MM.1S (cell line): ENCODE measurements at regions not wholly inside any gene's neighbourhood (a gene's known extent, or its start where the extent isn't known, plus 50 kb on each side); places are given as distances from the start of the nearest gene placed in this dataset.

ENCODE experiments used
- DNase-seq: peaks from one replicate; pipeline ENCODE4 v3.0.0-alpha.2; 2015
- H2AFZ ChIP-seq: fragments of 300-600 bp; sonication (generic); 2 replicates; pipeline ENCODE4 v1.6.0; 2016; ENCODE audit warnings: antibody characterized with exemption, low read length
- H3F3A ChIP-seq: fragments of 300-600 bp; sonication (generic); 2 replicates; pipeline ENCODE4 v1.6.1; 2016; ENCODE audit warnings: mild to moderate bottlenecking, antibody characterized with exemption, low read length, moderate library complexity, mixed read lengths; ENCODE audit not compliant: insufficient read depth
- H3K27ac ChIP-seq: fragments of 300-600 bp; sonication (generic); 2 replicates; pipeline ENCODE4 v1.5.1; 2016; ENCODE audit warnings: mild to moderate bottlenecking, low read length
- H3K27me3 ChIP-seq: fragments of 300-600 bp; sonication (generic); replicated peaks from 2 replicates; pipeline ENCODE4 v1.6.0; 2016; ENCODE audit warnings: low read length; ENCODE audit not compliant: insufficient read depth
- H3K36me3 ChIP-seq: fragments of 300-600 bp; sonication (generic); replicated peaks from 2 replicates; pipeline ENCODE4 v1.6.1; 2016; ENCODE audit warnings: mild to moderate bottlenecking, low read length, mixed read lengths; ENCODE audit not compliant: insufficient read depth
- H3K4me1 ChIP-seq: fragments of 300-600 bp; sonication (generic); 2 replicates; pipeline ENCODE4 v1.6.1; 2016; ENCODE audit warnings: low read length, mixed read lengths
- H3K4me2 ChIP-seq: fragments of 300-600 bp; sonication (generic); 2 replicates; pipeline ENCODE4 v1.6.0; 2016; ENCODE audit warnings: low read depth, low read length
- H3K4me3 ChIP-seq: fragments of 300-600 bp; sonication (generic); 2 replicates; pipeline ENCODE4 v1.5.1; 2016; ENCODE audit warnings: low read length, mixed read lengths
- H3K79me2 ChIP-seq: fragments of 300-600 bp; sonication (generic); 2 replicates; pipeline ENCODE4 v1.6.1; 2016; ENCODE audit warnings: mixed run types, low read length, mixed read lengths
- H3K9ac ChIP-seq: fragments of 300-600 bp; sonication (generic); 2 replicates; pipeline ENCODE4 v1.6.1; 2016; ENCODE audit warnings: low read length, mixed read lengths
- H3K9me2 ChIP-seq: fragments of 300-600 bp; sonication (generic); replicated peaks from 2 replicates; pipeline ENCODE4 v1.6.1; 2016; ENCODE audit warnings: mild to moderate bottlenecking, low read length, mixed read lengths; ENCODE audit not compliant: insufficient read depth
- H3K9me3 ChIP-seq: fragments of 300-600 bp; sonication (generic); replicated peaks from 2 replicates; pipeline ENCODE4 v1.6.1; 2016; ENCODE audit warnings: mild to moderate bottlenecking, low read length, mixed read lengths; ENCODE audit not compliant: insufficient read depth
- H4K20me1 ChIP-seq: fragments of 300-600 bp; sonication (generic); 2 replicates; pipeline ENCODE4 v1.6.1; 2016; ENCODE audit warnings: mild to moderate bottlenecking, low read length, moderate library complexity, mixed read lengths; ENCODE audit not compliant: insufficient read depth
- CTCF ChIP-seq: fragments of 300-600 bp; sonication (generic); IDR thresholded peaks from 2 replicates; pipeline ENCODE4 v1.5.1; 2016; ENCODE audit warnings: antibody characterized with exemption, low read length, mixed read lengths
- EZH2 ChIP-seq: fragments of 300-600 bp; sonication (generic); optimal IDR thresholded peaks from 2 replicates; pipeline ENCODE3; 2017; ENCODE audit warnings: low read depth, mild to moderate bottlenecking, antibody characterized with exemption, low read length, mixed read lengths
- EZH2phosphoT487 ChIP-seq: fragments of 300-600 bp; sonication (generic); IDR thresholded peaks from 2 replicates; pipeline ENCODE4 v1.6.1; 2018; ENCODE audit warnings: antibody characterized with exemption, low read length

GRCh38 chrX:13470685-13470977 is 98.8 kb upstream of the EGFL6 start:
- Histone ChIP-seq H3K9ac (no peak overlapping the region), H3K36me3 (no peaks in the 10 kb centered on the region), H3K27ac (no peak overlapping the region), H3K4me1 (peaks cover 10% of the 10 kb centered on the region; the same call in 1 of the 2 replicates), H3K27me3 (no peaks in the 10 kb centered on the region), H3K9me2 (no peaks in the 10 kb centered on the region), H4K20me1 (no peaks in the 10 kb centered on the region), H3K79me2 (no peaks in the 10 kb centered on the region), H3F3A (no peaks in the 10 kb centered on the region), H2AFZ (no peak overlapping the region), H3K4me3 (no peak overlapping the region), H3K4me2 (no peak overlapping the region), H3K9me3 (no peaks in the 10 kb centered on the region)
- TF ChIP-seq EZH2phosphoT487 (no peak), CTCF (no peak), EZH2 (no peak)
- no peak for DNase-seq

GRCh38 chrX:13469963-13470684 is 99.3 kb upstream of the EGFL6 start:
- Histone ChIP-seq H3K9ac (no peak overlapping the region), H3K4me1 (peaks cover 10% of the 10 kb centered on the region; the same call in 1 of the 2 replicates), H3K79me2 (no peaks in the 10 kb centered on the region), H3F3A (no peaks in the 10 kb centered on the region), H3K27me3 (no peaks in the 10 kb centered on the region), H3K4me2 (no peak overlapping the region), H3K27ac (no peak overlapping the region), H3K9me3 (no peaks in the 10 kb centered on the region), H4K20me1 (no peaks in the 10 kb centered on the region), H3K4me3 (no peak overlapping the region), H3K36me3 (no peaks in the 10 kb centered on the region), H3K9me2 (no peaks in the 10 kb centered on the region), H2AFZ (no peak overlapping the region)
- TF ChIP-seq EZH2phosphoT487 = no peak
- no peak for TF ChIP-seq CTCF
- no peak for TF ChIP-seq EZH2
- no peak for DNase-seq

- Histone ChIP-seq H3K79me2 (no peaks in the 10 kb centered on the region), H3K4me3 (no peak overlapping the region), H2AFZ (no peak overlapping the region), H3K4me1 (0 out of 2 replicates have a peak, but pooled peaks cover 3% of the 10 kb centered on the region), H3K36me3 (no peaks in the 10 kb centered on the region), H3K9me2 (no peaks in the 10 kb centered on the region), H4K20me1 (no peaks in the 10 kb centered on the region), H3F3A (no peaks in the 10 kb centered on the region), H3K4me2 (no peak overlapping the region), H3K27me3 (no peaks in the 10 kb centered on the region), H3K27ac (no peak overlapping the region), H3K9me3 (no peaks in the 10 kb centered on the region), H3K9ac (no peak overlapping the region)
- DNase-seq = no peak
- TF ChIP-seq EZH2 = no peak
- TF ChIP-seq CTCF = no peak
- TF ChIP-seq EZH2phosphoT487 = no peak
Observed at GRCh38 chrX:13468096-13468495, 101.3 kb upstream of the EGFL6 start.
